ENCODE measurements at regions not wholly inside any gene's neighbourhood (a gene's known extent, or its start where the extent isn't known, plus 50 kb on each side); places are given as distances from the start of the nearest gene placed in this dataset.

DNA sequence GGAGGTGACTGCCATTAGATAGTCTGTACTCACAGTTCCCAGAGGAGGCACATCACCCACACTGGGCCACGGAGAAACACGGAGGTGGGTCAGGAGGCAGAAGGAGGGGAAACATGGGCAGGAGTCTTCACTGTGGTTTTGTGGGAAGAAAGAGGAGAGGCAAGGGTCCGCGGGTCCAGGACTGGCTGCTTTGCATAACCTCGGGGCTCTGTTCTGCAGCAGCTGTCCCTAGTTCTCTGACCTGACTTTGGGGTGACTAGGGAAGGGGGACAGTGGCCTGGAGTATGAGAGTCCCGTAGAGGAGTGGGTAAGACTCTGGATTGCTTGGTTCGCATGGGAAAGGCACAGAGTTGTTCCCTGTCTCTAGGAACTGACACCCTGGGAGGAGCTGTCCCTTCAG, 238.3 kb upstream of the RAB6C start:
- Histone ChIP-seq H3K9ac (no peak overlapping the region), H3K4me1 (peaks cover 6% of the 10 kb centered on the region; the same call in 1 of the 2 replicates), H3K4me2 (no peak overlapping the region), H4K20me1 (no peaks in the 10 kb centered on the region), H3K9me3 (no peaks in the 10 kb centered on the region), H3K4me3 (no peak overlapping the region), H3K27ac (no peak overlapping the region), H3K27me3 (no peaks in the 10 kb centered on the region), H3K36me3 (no peaks in the 10 kb centered on the region)
- TF ChIP-seq Cebpa-rat (IDR thresholded peaks at IDR 0.05) = no peak

DNA sequence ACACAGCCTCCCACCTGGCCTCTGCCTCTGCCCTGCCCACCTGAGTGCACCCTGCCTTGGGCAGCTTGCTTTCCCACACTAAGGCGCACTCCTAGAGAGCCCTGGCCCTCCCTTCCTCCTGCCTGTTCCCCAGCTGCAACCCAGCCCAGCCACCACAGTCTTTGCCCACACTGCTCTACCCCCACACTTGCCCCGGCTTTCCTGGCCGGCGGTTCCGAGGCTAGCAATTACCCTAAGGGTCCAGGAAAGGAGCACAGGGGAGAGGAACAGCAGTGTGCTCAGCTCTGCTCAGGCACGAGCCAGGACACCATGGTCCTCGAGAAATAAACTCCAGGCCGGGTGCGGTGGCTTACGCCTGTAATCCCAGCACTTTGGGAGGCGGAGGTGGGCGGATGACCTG, 237.8 kb upstream of the RAB6C start:
- Histone ChIP-seq H3K9me3 (no peaks in the 10 kb centered on the region), H3K36me3 (no peaks in the 10 kb centered on the region), H3K4me1 (peaks cover 6% of the 10 kb centered on the region; the same call in 1 of the 2 replicates), H3K9ac (no peak overlapping the region), H3K4me3 (no peak overlapping the region), H3K27me3 (no peaks in the 10 kb centered on the region), H3K27ac (no peak overlapping the region), H3K4me2 (no peak overlapping the region), H4K20me1 (no peaks in the 10 kb centered on the region)
- TF ChIP-seq Cebpa-rat (IDR thresholded peaks at IDR 0.05) = no peak

DNA sequence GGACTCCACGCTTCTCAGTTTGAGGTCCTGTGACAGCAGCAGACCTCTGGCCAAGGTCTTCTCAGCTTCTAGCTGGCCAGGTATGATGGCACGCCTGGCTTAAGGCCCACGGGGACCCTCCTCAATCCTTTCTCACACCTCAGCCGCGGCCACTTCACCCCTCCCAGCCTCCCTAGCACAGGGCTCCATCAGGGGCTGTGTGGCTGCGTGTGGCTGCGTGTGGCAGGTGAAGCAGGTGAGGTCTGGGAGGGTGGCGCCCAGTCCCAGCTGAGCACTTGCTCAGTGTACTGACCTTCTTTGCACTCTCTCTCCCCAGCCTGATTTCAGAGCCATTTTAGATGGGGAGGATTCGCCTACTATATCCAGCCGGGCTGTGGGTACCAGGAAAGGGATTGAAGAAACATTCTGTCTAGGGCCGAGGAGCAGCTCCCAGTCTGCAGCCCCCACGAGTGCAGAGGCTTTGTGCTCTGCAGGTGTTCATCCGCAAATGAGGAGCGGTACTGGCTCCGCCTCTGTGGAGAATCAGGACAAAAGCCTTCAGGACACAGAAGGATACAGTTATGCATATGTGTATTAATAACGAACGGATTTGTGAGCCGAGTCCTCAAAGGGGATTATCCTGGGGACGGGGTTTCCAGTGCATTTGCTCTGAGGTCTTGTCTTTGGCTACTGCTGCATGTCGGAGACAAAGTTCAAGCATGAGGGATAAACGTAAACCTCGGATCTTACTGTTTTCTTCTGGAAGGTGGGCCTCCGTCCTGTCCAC, 236.9 kb upstream of the RAB6C start:
- Histone ChIP-seq H3K4me3 (no peak overlapping the region), H3K9ac (no peak overlapping the region), H3K27me3 (no peaks in the 10 kb centered on the region), H4K20me1 (no peaks in the 10 kb centered on the region), H3K27ac (no peak overlapping the region), H3K36me3 (no peaks in the 10 kb centered on the region), H3K4me2 (no peak overlapping the region), H3K9me3 (no peaks in the 10 kb centered on the region), H3K4me1 (peaks cover 12% of the 10 kb centered on the region)
- no peak for TF ChIP-seq Cebpa-rat (IDR thresholded peaks at IDR 0.05)

DNA sequence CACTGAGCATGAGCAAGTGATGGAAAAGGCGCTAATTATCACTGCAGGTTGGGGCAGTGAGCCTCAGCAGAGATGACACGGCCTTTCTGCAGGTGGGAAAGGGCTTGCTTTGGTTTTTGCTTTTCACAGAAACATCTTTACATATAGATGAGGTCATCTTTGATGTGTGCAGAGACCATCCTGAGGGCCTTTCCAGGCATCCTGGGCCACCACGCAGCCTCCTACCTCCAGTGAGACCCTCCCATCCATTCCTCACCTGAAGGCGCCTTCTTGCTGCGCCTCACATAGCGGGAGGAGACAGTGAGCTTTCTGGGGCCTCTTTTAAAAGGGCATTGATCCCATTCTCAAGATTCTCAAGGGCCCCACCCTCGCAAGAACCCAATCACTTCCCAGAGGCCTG, 235.3 kb upstream of the RAB6C start:
- H4K20me1 ChIP-seq = no peaks in the 10 kb centered on the region
- peaks cover 24% of the 10 kb centered on the region for H3K4me1 ChIP-seq
- H3K9me3 ChIP-seq = no peaks in the 10 kb centered on the region
- H3K4me2 ChIP-seq = no peak overlapping the region
- no peaks in the 10 kb centered on the region for H3K27me3 ChIP-seq
- no peaks in the 10 kb centered on the region for H3K36me3 ChIP-seq
- TF ChIP-seq Cebpa-rat (IDR thresholded peaks at IDR 0.05) = no peak
- H3K9ac ChIP-seq = no peak overlapping the region
- H3K4me3 ChIP-seq = no peak overlapping the region
- H3K27ac ChIP-seq = no peak overlapping the region

DNA sequence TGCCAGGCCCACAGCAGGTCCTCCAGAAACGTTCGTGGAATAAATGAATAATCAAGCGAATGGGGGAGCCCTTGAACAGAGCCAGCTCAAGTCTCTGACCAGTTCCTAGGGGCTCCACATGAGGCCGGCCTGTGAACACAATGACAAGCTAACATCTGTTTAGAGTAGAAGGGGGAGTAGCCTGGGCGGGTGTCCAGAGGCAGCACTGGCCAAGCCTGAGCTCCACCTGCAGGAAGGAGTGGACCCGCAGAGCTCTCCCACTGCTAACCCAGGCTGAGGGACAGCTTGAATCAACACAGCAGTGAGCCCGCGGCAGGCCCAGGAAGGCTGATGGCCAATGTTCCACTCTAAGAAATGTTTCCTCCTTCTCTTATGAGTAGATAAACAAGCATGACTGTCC, 234.8 kb upstream of the RAB6C start:
- H3K4me1 ChIP-seq = peaks cover 24% of the 10 kb centered on the region
- no peak for TF ChIP-seq Cebpa-rat (IDR thresholded peaks at IDR 0.05)
- H3K4me3 ChIP-seq = no peak overlapping the region
- no peaks in the 10 kb centered on the region for H3K36me3 ChIP-seq
- no peak overlapping the region for H3K9ac ChIP-seq
- H3K27ac ChIP-seq = no peak overlapping the region
- H3K4me2 ChIP-seq = no peak overlapping the region
- H4K20me1 ChIP-seq = no peaks in the 10 kb centered on the region
- H3K27me3 ChIP-seq = no peaks in the 10 kb centered on the region
- H3K9me3 ChIP-seq = no peaks in the 10 kb centered on the region

DNA sequence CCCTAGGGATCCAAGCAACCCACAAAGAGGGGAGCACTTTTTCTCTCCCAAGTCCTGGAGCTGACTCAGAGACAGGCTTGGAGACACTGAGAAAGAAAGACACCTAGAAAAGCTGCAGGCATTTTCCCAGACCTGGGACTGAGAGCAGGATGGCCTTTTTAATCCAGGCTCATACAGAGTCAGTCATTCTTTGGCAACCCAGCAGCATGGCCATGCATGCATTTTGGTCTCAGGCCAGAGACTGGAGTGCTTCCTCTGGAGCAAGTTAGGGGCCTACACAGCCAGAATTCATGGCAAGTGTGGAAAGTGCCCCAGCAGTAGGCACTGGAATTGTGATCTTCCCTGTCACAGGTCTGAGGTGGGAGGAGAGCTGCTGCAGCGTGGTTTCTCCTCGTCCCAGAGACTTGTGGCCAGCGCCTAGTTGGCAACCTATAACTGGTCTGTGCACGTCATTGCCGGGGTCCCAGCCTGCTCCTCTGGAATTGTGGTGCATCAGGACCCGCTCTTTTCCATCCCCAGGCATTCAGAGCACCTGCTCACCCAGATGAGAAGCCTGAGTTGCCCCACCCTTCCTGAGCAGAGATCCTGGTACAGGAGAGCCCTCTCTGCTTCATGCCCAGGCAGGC, 231.9 kb upstream of the RAB6C start:
- peaks cover 4% of the 10 kb centered on the region; the same call in 1 of the 2 replicates for H3K9me3 ChIP-seq
- H3K4me1 ChIP-seq = peaks cover 18% of the 10 kb centered on the region
- H3K4me3 ChIP-seq = no peak overlapping the region
- H3K27me3 ChIP-seq = no peaks in the 10 kb centered on the region
- H4K20me1 ChIP-seq = no peaks in the 10 kb centered on the region
- H3K36me3 ChIP-seq = no peaks in the 10 kb centered on the region
- H3K4me2 ChIP-seq = peak overlapping the region; percentile 56
- TF ChIP-seq Cebpa-rat (IDR thresholded peaks at IDR 0.05) = no peak
- H3K27ac ChIP-seq = 0 out of 2 replicates have a peak overlapping the region, but pooled peaks have one; percentile 35
- no peak overlapping the region for H3K9ac ChIP-seq

DNA sequence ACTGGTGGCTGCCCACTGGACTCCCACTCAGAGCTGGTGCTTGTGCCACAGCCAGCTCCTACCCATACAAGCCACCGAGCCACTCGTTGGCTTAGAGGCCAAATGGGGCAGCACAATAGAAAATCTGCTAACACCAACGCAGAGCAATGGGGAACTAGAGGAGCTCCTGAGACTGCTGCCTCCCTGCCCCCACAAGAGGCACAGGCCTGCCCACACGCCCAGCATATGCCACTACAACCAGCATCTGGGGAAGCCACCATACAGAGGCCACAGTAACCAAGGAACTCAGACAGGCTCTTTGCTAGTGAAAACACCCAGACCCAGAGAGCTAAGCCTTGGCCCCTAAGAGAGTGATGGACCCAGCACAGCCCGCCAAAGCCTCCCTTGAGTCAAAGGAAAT, 231.2 kb upstream of the RAB6C start:
- peak overlapping the region; percentile 56 for H3K4me2 ChIP-seq
- no peaks in the 10 kb centered on the region for H3K36me3 ChIP-seq
- no peaks in the 10 kb centered on the region for H4K20me1 ChIP-seq
- H3K4me3 ChIP-seq = no peak overlapping the region
- peaks cover 4% of the 10 kb centered on the region; the same call in 1 of the 2 replicates for H3K9me3 ChIP-seq
- no peak for TF ChIP-seq Cebpa-rat (IDR thresholded peaks at IDR 0.05)
- H3K4me1 ChIP-seq = peaks cover 18% of the 10 kb centered on the region
- no peaks in the 10 kb centered on the region for H3K27me3 ChIP-seq
- H3K9ac ChIP-seq = no peak overlapping the region
- H3K27ac ChIP-seq = peak overlapping the region; percentile 35; the same call in 1 of the 2 replicates

DNA sequence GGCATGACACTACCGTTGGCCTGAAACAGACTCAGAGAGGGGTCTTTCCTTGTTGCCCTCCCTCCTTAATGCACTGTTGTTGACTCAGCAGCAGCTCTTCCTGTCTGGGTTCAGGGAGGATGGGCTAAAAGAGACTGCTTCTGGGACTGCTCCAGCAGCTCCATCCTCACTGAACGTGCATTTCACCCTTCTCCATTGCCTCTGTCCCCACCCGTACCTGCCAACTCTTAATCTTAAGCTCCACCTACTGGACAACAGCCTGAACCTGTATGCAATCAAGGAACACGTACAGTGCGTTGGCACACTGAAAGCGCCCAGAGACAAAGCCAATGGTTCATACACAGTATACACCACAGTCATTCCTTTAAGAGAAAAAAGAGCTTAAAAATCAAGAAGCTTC, 230.8 kb upstream of the RAB6C start:
- Histone ChIP-seq H3K9ac (no peak overlapping the region), H3K27ac (peak overlapping the region; percentile 35; the same call in 1 of the 2 replicates), H3K4me2 (peak overlapping the region; percentile 56), H3K4me3 (no peak overlapping the region), H3K36me3 (no peaks in the 10 kb centered on the region), H3K4me1 (peaks cover 18% of the 10 kb centered on the region), H3K27me3 (no peaks in the 10 kb centered on the region), H3K9me3 (peaks cover 4% of the 10 kb centered on the region; the same call in 1 of the 2 replicates), H4K20me1 (no peaks in the 10 kb centered on the region)
- TF ChIP-seq Cebpa-rat (IDR thresholded peaks at IDR 0.05) = no peak

DNA sequence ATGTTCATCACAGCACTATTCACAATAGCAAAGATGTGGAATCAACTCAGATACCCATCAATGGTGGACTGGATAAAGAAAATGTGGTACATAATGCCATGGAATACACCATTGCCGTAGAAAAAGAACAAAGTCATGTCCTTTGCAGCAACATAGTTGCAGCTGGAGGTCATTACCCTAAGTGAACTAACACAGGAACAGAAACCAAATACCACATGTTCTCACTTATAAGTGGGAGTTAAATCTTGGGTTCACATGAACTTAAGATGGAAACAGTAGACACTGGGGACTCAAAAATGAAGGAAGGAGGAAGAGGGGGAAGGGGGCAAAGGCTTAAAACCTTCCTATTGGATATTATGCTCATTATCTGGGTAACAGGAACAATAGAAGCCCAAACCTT, 228.1 kb upstream of the RAB6C start:
- H3K27me3 ChIP-seq = no peaks in the 10 kb centered on the region
- TF ChIP-seq Cebpa-rat (IDR thresholded peaks at IDR 0.05) = no peak
- H3K36me3 ChIP-seq = no peaks in the 10 kb centered on the region
- no peak overlapping the region for H3K9ac ChIP-seq
- no peaks in the 10 kb centered on the region for H4K20me1 ChIP-seq
- H3K4me1 ChIP-seq = peaks cover 25% of the 10 kb centered on the region
- H3K27ac ChIP-seq = no peak overlapping the region
- peaks cover 4% of the 10 kb centered on the region; the same call in 1 of the 2 replicates for H3K9me3 ChIP-seq
- no peak overlapping the region for H3K4me3 ChIP-seq
- H3K4me2 ChIP-seq = no peak overlapping the region

DNA sequence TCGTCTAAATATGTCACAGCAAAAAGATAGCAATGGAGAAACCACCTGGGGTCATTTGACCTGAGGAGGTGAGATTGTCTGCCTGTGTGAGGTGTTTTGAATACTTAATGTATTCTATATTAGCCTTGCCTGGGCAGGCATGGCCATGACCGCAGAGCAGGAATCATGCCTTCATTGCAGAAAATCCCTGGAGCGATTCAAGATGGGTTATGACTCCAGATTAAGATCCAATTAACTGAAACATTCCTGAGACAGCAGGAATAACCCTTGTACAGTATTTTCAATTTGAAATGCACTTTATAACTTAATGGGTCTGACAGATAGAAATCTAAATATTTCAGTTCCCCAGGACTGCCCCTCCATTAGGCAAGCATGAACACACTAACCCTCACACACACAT, 227.3 kb upstream of the RAB6C start:
- no peak overlapping the region for H3K27ac ChIP-seq
- H3K9me3 ChIP-seq = peaks cover 4% of the 10 kb centered on the region; the same call in 1 of the 2 replicates
- H4K20me1 ChIP-seq = no peaks in the 10 kb centered on the region
- H3K27me3 ChIP-seq = no peaks in the 10 kb centered on the region
- no peak for TF ChIP-seq Cebpa-rat (IDR thresholded peaks at IDR 0.05)
- no peak overlapping the region for H3K4me2 ChIP-seq
- H3K4me3 ChIP-seq = no peak overlapping the region
- H3K36me3 ChIP-seq = no peaks in the 10 kb centered on the region
- H3K4me1 ChIP-seq = peaks cover 23% of the 10 kb centered on the region
- no peak overlapping the region for H3K9ac ChIP-seq

All from BLaER1 (cell line).